Keratinocyte (primary cell): ENCODE measurements at regions not wholly inside any gene's neighbourhood (a gene's known extent, or its start where the extent isn't known, plus 50 kb on each side); places are given as distances from the start of the nearest gene placed in this dataset.

Source experiments
- EZH2 ChIP-seq: IDR thresholded peaks from one replicate; pipeline ENCODE4 v1.6.1; 2012; ENCODE audit warnings: inconsistent platforms, mild to moderate bottlenecking, low read length, moderate library complexity
- TF ChIP-seq, protein P1 (sequence below), 3 experiments: IDR thresholded peaks in 1 of 3; conservative IDR thresholded peaks in 1 of 3; optimal IDR thresholded peaks in 1 of 3; 2 replicates in 2 of 3; 3 replicates in 1 of 3; pipeline versions ENCODE3 to v1.5.1; 2011; ENCODE audit warnings: low read length in 3 of 3, mild to moderate bottlenecking in 3 of 3, moderate library complexity in 2 of 3, control low read depth in 1 of 3, inconsistent platforms in 1 of 3; ENCODE audit not compliant: insufficient read depth in 2 of 3; ENCODE audit errors: extremely low read depth in 1 of 3

DNA sequence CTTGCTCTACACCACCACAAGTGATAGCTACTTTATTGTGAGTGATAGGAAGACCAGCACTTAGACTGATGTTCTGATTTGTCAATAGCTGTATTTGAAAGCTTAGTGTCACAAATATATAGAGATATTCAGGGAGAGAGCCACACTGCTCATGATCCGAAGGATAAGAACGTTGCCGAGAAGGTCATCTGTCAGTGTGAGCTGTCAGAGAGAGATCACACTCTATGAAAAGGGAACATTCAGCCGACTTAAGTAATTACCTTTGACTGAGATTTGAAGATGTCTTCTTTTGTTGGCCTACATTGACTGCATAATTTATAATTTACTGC, 322.6 kb downstream of the TFEC start:
- TF ChIP-seq, protein P1, sequence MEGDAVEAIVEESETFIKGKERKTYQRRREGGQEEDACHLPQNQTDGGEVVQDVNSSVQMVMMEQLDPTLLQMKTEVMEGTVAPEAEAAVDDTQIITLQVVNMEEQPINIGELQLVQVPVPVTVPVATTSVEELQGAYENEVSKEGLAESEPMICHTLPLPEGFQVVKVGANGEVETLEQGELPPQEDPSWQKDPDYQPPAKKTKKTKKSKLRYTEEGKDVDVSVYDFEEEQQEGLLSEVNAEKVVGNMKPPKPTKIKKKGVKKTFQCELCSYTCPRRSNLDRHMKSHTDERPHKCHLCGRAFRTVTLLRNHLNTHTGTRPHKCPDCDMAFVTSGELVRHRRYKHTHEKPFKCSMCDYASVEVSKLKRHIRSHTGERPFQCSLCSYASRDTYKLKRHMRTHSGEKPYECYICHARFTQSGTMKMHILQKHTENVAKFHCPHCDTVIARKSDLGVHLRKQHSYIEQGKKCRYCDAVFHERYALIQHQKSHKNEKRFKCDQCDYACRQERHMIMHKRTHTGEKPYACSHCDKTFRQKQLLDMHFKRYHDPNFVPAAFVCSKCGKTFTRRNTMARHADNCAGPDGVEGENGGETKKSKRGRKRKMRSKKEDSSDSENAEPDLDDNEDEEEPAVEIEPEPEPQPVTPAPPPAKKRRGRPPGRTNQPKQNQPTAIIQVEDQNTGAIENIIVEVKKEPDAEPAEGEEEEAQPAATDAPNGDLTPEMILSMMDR (optimal IDR thresholded peaks at IDR 0.05 in 1 of 3, IDR thresholded peaks at IDR 0.05 in 1 of 3, conservative IDR thresholded peaks at IDR 0.05 in 1 of 3; ENCODE audit: extremely low read depth in 1 of 3, insufficient read depth in 2 of 3, low read length in 3 of 3): no peak
- TF ChIP-seq EZH2: no peak
